A673 (cell line): ENCODE measurements at regions not wholly inside any gene's neighbourhood (a gene's known extent, or its start where the extent isn't known, plus 50 kb on each side); places are given as distances from the start of the nearest gene placed in this dataset.
A peak's percentile ranks its signal among the peaks of the same experiment; 100 is the strongest.

Experiments used
- BruUV-seq: library from RNA; stranded (reverse); fragments of 400-500 nt; replicated peaks from 2 replicates; lab custom pipeline; 2021; lab: Mats Ljungman, UMichigan
- CTCF ChIA-PET: fragments of 300-600 bp; sonication (Branson Sonifier 250); formaldehyde crosslinking; loops from one replicate; lab custom pipeline; 2022; ENCODE audit warnings: antibody characterized with exemption; lab: Charles Lee
- POLR2A ChIA-PET: fragments of 300-600 bp; sonication (Branson Sonifier 250); formaldehyde crosslinking; loops from one replicate; lab custom pipeline; 2022; ENCODE audit warnings: antibody characterized with exemption; ENCODE audit not compliant: low non-redundant PET; lab: Charles Lee
- DNase-seq: peaks from one replicate; pipeline ENCODE4 v3.0.0-alpha.2; 2015; ENCODE audit warnings: low spot score
- H3K27ac ChIP-seq: fragments of 200-600 bp; sonication (generic); 2 replicates; pipeline ENCODE4 v1.5.1; 2016; ENCODE audit warnings: mixed run types, low read depth, mild to moderate bottlenecking, mixed read lengths, antibody characterized with exemption, low read length; ENCODE audit not compliant: poor library complexity, severe bottlenecking
- H3K27me3 ChIP-seq: fragments of 200-600 bp; sonication (generic); replicated peaks from 2 replicates; pipeline ENCODE4 v1.6.1; 2017; ENCODE audit warnings: mixed run types, low read depth, mild to moderate bottlenecking, mixed read lengths, antibody characterized with exemption, low read length; ENCODE audit not compliant: insufficient read depth, poor library complexity
- H3K36me3 ChIP-seq: fragments of 200-600 bp; sonication (generic); 2 replicates; pipeline ENCODE4 v1.6.1; 2016; ENCODE audit warnings: mixed run types, mild to moderate bottlenecking, mixed read lengths, antibody characterized with exemption, low read length; ENCODE audit not compliant: insufficient read depth, poor library complexity, severe bottlenecking
- H3K4me1 ChIP-seq: fragments of 200-600 bp; sonication (generic); 2 replicates; pipeline ENCODE4 v1.6.1; 2017; ENCODE audit warnings: mixed run types, mild to moderate bottlenecking, mixed read lengths, antibody characterized with exemption, low read length; ENCODE audit not compliant: insufficient read depth, poor library complexity, severe bottlenecking
- H3K4me3 ChIP-seq: fragments of 200-600 bp; sonication (generic); 2 replicates; pipeline ENCODE4 v1.5.1; 2016; ENCODE audit warnings: low read depth, mixed run types, mild to moderate bottlenecking, mixed read lengths, low read length; ENCODE audit not compliant: poor library complexity, severe bottlenecking
- H3K9me3 ChIP-seq: fragments of 200-600 bp; sonication (generic); 2 replicates; pipeline ENCODE4 v1.6.1; 2016; ENCODE audit warnings: mixed run types, low read depth, mild to moderate bottlenecking, mixed read lengths, antibody characterized with exemption, low read length; ENCODE audit not compliant: poor library complexity, severe bottlenecking
- CTCF ChIP-seq: fragments of 300-800, 200-600 bp; sonication (generic); conservative IDR thresholded peaks from 2 replicates; pipeline ENCODE4 v1.5.1; 2017; ENCODE audit warnings: low read depth, mild to moderate bottlenecking, antibody characterized with exemption, low read length, moderate library complexity, mixed read lengths
- EZH2 ChIP-seq: fragments of 200-600 bp; sonication (generic); IDR thresholded peaks from 2 replicates; pipeline ENCODE4 v1.6.1; 2017; ENCODE audit warnings: borderline replicate concordance, low read depth, mild to moderate bottlenecking, mixed read lengths, antibody characterized with exemption, low read length; ENCODE audit not compliant: poor library complexity, severe bottlenecking
- intact Hi-C: fragments of 100-400 bp; cut with micrococcal nuclease; formaldehyde crosslinking; loops from one replicate; pipeline ENCODE4 v1.10.0; 2022; ENCODE audit not compliant: unreplicated experiment

DNA sequence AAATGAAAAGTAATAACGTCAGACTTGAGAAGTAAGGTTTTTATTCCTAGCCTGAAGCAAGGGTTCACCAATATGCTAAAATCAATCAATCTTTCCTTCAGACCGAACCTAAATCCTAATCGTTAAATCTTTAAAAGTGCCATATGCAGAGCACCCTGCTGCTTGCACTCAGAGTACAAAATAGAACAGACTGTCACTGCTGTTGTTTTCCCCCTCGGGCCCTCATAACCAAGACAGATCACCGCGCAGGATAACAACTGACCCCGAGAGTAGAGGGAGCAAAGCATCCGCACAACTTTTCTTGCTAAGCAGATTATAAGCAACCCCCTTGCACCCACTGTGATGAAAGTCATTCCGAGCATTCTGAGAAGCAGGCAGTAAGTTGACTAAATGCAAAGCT is 550.9 kb upstream of the NDST4 start:
- POLR2A ChIA-PET = no interaction called here
- no peak for TF ChIP-seq EZH2
- TF ChIP-seq CTCF = no peak
- no TSS peak for BruUV-seq
- intact Hi-C loops = no loop called here
- H3K4me3 ChIP-seq = no peak overlapping the region
- no peaks in the 10 kb centered on the region for H3K27me3 ChIP-seq
- H3K4me1 ChIP-seq = peaks cover 31% of the 10 kb centered on the region
- no peaks in the 10 kb centered on the region for H3K9me3 ChIP-seq
- no peak overlapping the region for H3K27ac ChIP-seq
- H3K36me3 ChIP-seq = no peaks in the 10 kb centered on the region
- CTCF ChIA-PET = no interaction called here
- DNase-seq = peak; percentile 29

- Histone ChIP-seq H3K4me3 (no peak overlapping the region), H3K36me3 (no peaks in the 10 kb centered on the region), H3K4me1 (peaks cover 5% of the 10 kb centered on the region), H3K9me3 (no peaks in the 10 kb centered on the region), H3K27me3 (no peaks in the 10 kb centered on the region), H3K27ac (no peak overlapping the region)
- ChIA-PET POLR2A (no interaction called here), CTCF (no interaction called here)
- no peak for TF ChIP-seq EZH2
- no peak for TF ChIP-seq CTCF
- no peak for DNase-seq
- intact Hi-C loops = no loop called here
- BruUV-seq = no TSS peak
These were observed 547.0 kb upstream of the NDST4 start for GRCh38 chr4:115660465-115660864.

DNA sequence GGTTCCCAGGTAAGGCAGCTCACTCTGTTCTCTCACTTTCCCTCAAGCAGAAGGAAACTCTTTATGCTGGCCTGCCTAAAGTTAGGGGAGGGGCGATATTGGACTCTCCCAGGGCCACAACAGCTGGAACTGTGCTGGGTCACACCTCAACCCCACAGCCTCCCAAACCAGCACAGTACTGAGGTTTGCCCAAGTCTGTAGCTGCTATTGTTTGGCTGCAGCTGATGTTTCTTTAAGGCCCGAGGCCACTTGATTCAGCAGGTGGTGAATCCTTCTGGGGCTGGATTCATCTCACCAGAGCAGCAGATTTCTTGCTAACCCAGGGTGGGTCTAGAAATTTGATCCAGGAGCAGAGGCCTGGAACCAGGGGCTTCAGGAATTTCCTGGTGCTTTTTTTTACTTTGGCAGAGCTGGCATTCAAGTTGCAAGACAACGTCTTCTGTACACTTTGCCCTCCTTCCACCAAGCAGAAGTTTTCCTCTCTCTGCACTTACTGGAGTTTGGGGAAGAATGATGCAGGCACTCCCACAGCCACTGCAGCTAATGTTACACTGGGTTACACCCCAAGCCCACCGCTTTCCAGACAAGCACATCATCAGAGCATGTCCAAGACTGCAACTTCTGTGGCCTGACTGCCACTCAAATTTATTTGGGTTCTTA is 544.7 kb upstream of the NDST4 start:
- no TSS peak for BruUV-seq
- no peaks in the 10 kb centered on the region for H3K36me3 ChIP-seq
- intact Hi-C loops = no loop called here
- no peak overlapping the region for H3K27ac ChIP-seq
- TF ChIP-seq EZH2 = no peak
- no peak for TF ChIP-seq CTCF
- no peaks in the 10 kb centered on the region for H3K27me3 ChIP-seq
- CTCF ChIA-PET = no interaction called here
- POLR2A ChIA-PET = no interaction called here
- no peak overlapping the region for H3K4me3 ChIP-seq
- H3K4me1 ChIP-seq = peaks cover 5% of the 10 kb centered on the region
- no peak for DNase-seq
- H3K9me3 ChIP-seq = no peaks in the 10 kb centered on the region
